Fibroblast of villous mesenchyme (primary cell): ENCODE measurements at regions not wholly inside any gene's neighbourhood (a gene's known extent, or its start where the extent isn't known, plus 50 kb on each side); places are given as distances from the start of the nearest gene placed in this dataset. TPM values are rescaled to one million over a fixed set of nuclear protein-coding genes. Genes with fewer than 3 reads are reported as not detected.
A peak's percentile ranks its signal among the peaks of the same experiment; 100 is the strongest.

Experiments
- DNase-seq: peaks from one replicate; pipeline ENCODE4 v3.0.0-alpha.2; 2010; ENCODE audit warnings: low read depth
- H3K4me3 ChIP-seq: 2 replicates; pipeline ENCODE4 v1.5.1; 2011; ENCODE audit warnings: low read depth, mild to moderate bottlenecking, low read length
- small RNA-seq: library from RNA; depleted of rRNA; stranded (forward); fragments of <200 nt; gene quantifications from one replicate; pipeline ENCODE3, GENCODE V24; 2012
- TF ChIP-seq, protein P1 (sequence below): IDR thresholded peaks from 2 replicates; pipeline ENCODE4 v1.5.1; 2012; ENCODE audit warnings: low read depth, mild to moderate bottlenecking, low read length; ENCODE audit not compliant: insufficient read depth

DNA sequence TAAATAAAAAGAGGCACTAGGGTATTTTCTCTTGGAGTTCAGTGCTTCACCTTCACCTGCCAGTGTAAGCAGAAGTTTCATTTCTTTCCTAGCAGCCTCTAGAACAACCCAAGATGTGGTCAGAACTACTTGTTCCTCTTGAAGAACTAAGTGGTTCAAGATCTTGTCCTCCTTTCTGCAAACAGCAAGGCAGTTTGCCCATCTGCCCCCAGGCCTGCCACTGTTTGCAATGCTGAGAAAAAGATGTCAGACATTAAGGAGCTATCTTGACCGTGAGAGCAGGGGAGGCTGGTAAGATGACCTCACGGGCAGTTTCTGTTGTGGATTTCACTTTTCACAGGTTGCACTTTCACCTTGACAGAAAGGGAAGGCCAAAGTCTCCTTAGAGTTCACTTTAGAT lies 52.0 kb upstream of the KLF4 start:
- DNase-seq = no peak
- TF ChIP-seq, protein P1, sequence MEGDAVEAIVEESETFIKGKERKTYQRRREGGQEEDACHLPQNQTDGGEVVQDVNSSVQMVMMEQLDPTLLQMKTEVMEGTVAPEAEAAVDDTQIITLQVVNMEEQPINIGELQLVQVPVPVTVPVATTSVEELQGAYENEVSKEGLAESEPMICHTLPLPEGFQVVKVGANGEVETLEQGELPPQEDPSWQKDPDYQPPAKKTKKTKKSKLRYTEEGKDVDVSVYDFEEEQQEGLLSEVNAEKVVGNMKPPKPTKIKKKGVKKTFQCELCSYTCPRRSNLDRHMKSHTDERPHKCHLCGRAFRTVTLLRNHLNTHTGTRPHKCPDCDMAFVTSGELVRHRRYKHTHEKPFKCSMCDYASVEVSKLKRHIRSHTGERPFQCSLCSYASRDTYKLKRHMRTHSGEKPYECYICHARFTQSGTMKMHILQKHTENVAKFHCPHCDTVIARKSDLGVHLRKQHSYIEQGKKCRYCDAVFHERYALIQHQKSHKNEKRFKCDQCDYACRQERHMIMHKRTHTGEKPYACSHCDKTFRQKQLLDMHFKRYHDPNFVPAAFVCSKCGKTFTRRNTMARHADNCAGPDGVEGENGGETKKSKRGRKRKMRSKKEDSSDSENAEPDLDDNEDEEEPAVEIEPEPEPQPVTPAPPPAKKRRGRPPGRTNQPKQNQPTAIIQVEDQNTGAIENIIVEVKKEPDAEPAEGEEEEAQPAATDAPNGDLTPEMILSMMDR = no peak
- no peak overlapping the region for H3K4me3 ChIP-seq

DNA sequence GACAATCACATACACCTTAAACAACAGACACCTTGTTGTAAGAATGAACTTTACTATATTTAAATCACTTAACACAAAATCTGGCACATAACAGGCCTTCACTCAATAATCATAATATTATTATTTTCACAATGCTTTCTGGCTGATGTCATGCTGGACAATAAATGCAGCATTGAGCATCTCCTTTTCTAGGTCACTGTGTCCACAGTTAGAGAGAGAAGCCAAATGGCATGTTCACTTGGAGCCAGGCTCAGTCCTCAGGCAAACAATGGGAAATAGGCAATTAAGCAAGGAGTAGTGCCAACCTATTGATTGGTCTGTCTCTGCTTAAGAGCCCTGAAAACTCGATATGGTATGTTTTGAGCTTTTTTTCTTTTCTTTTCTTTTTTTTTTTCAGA lies 50.6 kb upstream of the KLF4 start:
- no peak overlapping the region for H3K4me3 ChIP-seq
- DNase-seq = peak; percentile 49
- TF ChIP-seq, protein P1 = no peak

DNA sequence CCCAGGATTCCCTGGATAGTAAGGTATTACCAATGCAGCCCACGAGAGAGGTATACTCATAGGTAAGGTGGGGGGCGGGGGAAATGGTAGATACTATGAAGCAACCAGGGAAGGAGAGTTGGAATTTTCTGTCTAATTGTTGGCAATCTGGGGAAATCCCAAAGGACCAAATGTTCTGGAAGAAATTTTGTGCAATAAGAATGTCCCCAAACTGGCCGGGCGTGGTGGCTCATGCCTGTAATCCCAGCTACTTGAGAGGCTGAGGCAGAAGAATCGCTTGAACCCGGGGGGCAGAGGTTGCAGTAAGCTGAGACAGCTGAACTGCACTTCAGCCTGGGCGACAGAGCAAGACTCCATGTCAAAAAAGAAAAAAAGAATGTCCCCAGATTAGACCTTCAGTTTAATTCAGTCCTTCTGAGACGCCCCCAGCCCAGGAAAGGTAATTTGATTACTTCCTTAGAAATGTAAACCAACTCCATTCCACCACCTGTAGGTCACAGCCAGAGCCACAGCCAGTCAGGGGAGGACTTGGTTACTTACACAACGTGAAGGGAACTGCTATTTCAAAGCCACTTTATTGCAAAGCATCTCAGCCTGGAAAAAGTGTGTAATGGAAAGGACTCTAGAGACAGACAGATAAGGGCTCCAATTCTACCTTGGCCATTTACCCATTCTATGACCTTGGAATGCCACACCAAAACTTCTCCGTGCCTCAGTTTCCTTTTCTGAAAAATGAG lies 50.0 kb upstream of the KLF4 start:
- H3K4me3 ChIP-seq = no peak overlapping the region
- DNase-seq = peak; percentile 45
- TF ChIP-seq, protein P1 = no peak

Small RNA genes in the stretch of these regions (small RNA-seq; reads per million reads assigned to genes)
- gene RN7SL659P (not detected), gene RNA5SP293 (not detected), gene RNU6-1064P (not detected), gene RNU6-996P (not detected)
